ENCODE measurements at regions not wholly inside any gene's neighbourhood (a gene's known extent, or its start where the extent isn't known, plus 50 kb on each side); places are given as distances from the start of the nearest gene placed in this dataset.

DNA sequence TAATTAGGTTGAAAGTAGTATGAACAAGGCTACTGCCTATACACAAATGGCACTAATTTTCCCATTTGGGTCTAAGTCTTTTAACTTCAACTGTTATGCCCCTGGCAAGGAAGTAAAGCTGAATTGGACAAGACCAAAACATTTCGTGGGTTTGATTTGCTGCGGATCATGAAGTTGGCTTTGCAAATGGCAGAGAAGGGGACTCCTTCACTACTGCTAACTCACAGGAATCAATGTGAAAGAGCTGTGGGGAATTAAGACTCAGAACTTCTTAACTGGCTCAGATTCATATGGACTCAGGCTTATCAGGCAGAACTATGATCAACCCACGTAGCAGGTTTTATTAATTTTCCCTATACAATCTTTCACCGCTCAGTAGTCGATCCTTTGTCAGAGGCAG lies 73.8 kb upstream of the IFNE start:
- intact Hi-C loops (cut with DNase I): no loop called here
- TF ChIP-seq, protein P1, sequence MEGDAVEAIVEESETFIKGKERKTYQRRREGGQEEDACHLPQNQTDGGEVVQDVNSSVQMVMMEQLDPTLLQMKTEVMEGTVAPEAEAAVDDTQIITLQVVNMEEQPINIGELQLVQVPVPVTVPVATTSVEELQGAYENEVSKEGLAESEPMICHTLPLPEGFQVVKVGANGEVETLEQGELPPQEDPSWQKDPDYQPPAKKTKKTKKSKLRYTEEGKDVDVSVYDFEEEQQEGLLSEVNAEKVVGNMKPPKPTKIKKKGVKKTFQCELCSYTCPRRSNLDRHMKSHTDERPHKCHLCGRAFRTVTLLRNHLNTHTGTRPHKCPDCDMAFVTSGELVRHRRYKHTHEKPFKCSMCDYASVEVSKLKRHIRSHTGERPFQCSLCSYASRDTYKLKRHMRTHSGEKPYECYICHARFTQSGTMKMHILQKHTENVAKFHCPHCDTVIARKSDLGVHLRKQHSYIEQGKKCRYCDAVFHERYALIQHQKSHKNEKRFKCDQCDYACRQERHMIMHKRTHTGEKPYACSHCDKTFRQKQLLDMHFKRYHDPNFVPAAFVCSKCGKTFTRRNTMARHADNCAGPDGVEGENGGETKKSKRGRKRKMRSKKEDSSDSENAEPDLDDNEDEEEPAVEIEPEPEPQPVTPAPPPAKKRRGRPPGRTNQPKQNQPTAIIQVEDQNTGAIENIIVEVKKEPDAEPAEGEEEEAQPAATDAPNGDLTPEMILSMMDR (IDR thresholded peaks at IDR 0.05): no peak
- H3K4me3 ChIP-seq: no peak overlapping the region
- DNase-seq (no peak), ATAC-seq (no peak)
- H3K27ac ChIP-seq: no peak overlapping the region
- H3K36me3 ChIP-seq: no peaks in the 10 kb centered on the region
- H3K4me1 ChIP-seq: peaks cover 0 to 19% (median 11%) of the 10 kb centered on the region in 9 donors
- H3K27me3 ChIP-seq: peaks cover 13 to 92% (median 79%) of the 10 kb centered on the region in 7 donors
- no peaks in the 10 kb centered on the region for H3K9me3 ChIP-seq
- WGBS, 2 donors: 91 to 93% methylated on average over 5 of the region's 5 CpGs

- TF ChIP-seq, protein P1 (IDR thresholded peaks at IDR 0.05): no peak
- ATAC-seq (no peak), DNase-seq (no peak)
- H3K27ac ChIP-seq: no peak overlapping the region
- intact Hi-C loops (cut with DNase I): no loop called here
- peaks cover 13 to 95% (median 83%) of the 10 kb centered on the region in 7 donors for H3K27me3 ChIP-seq
- H3K9me3 ChIP-seq: no peaks in the 10 kb centered on the region
- peaks cover 0 to 19% (median 11%) of the 10 kb centered on the region in 9 donors for H3K4me1 ChIP-seq
- H3K4me3 ChIP-seq: no peak overlapping the region
- no peaks in the 10 kb centered on the region for H3K36me3 ChIP-seq
- 83 to 87% methylated on average over 4 of the region's 4 CpGs for WGBS, 2 donors
Measured at GRCh38 chr9:21556581-21557427, 74.7 kb upstream of the IFNE start.

DNA sequence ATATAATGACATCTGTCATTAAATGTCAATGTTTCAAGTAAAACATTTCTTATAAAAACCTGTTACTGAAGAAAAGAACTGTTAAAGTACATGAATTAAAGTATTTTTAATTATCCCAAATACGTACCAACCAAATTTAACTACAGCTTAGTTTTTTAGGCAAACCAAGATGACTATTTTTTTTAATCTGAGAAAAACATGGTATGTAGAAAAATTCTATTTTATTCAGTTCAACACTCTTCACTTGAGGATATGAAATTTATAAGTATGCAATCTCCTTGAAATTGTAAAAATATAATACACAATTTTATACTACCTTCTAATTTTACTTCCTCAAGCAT lies 75.3 kb upstream of the IFNE start:
- Histone ChIP-seq H3K4me3 (no peak overlapping the region), H3K4me1 (peaks cover 0 to 19% (median 11%) of the 10 kb centered on the region in 9 donors), H3K27me3 (peaks cover 13 to 97% (median 81%) of the 10 kb centered on the region in 7 donors), H3K27ac (no peak overlapping the region), H3K9me3 (no peaks in the 10 kb centered on the region), H3K36me3 (no peaks in the 10 kb centered on the region)
- DNase-seq: no peak
- ATAC-seq: no peak
- TF ChIP-seq, protein P1 (IDR thresholded peaks at IDR 0.05): no peak
- intact Hi-C loops (cut with DNase I): no loop called here
- WGBS, 2 donors: 89 to 91% methylated on average over 1 of the region's 1 CpG

DNA sequence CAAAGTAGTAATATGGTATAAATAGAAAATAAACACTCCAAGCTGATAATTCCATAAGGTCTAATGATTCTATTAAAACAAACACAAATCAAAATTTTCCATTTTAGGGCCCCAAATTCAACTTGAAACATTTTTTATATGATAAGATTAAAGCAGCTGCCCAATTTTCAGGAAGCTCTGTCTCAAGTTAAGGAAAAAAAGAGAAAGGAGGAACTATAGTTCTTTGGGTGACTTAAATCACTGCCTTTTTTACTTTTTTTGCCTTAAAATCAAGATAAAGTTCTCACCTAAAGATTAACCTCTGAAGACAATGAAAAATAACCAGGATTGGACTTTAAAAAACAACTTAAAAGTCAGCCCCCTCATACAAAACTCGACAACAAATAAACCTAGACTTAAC lies 76.0 kb upstream of the IFNE start:
- no peaks in the 10 kb centered on the region for H3K36me3 ChIP-seq
- TF ChIP-seq, protein P1 (IDR thresholded peaks at IDR 0.05): no peak
- 43 to 58% methylated on average over 1 of the region's 1 CpG for WGBS, 2 donors
- intact Hi-C loops (cut with DNase I): no loop called here
- DNase-seq (no peak), ATAC-seq (no peak)
- no peaks in the 10 kb centered on the region for H3K9me3 ChIP-seq
- peaks cover 13 to 98% (median 81%) of the 10 kb centered on the region in 7 donors for H3K27me3 ChIP-seq
- H3K27ac ChIP-seq: no peak overlapping the region
- H3K4me3 ChIP-seq: no peak overlapping the region
- peaks cover 0 to 19% (median 11%) of the 10 kb centered on the region in 9 donors for H3K4me1 ChIP-seq

Data from heart right ventricle (tissue), 16 donors.